HG02970 (cell line): ENCODE measurements at regions not wholly inside any gene's neighbourhood (a gene's known extent, or its start where the extent isn't known, plus 50 kb on each side); places are given as distances from the start of the nearest gene placed in this dataset.

Experiments
- ATAC-seq: cut with Tn5 transposase; IDR thresholded peaks from one replicate; pipeline ENCODE4 v1.9.1; 2021; ENCODE audit warnings: mild to moderate bottlenecking, moderate library complexity, moderate number of reproducible peaks; ENCODE audit not compliant: unreplicated experiment, low FRiP score

- no peak for ATAC-seq
Observed at GRCh38 chr7:13322126-13322525, 634.7 kb downstream of the ARL4A start.

- ATAC-seq, result no peak
Observed at GRCh38 chr7:13327669-13328068, 640.2 kb downstream of the ARL4A start.

GRCh38 chr7:13333371-13333770, 645.9 kb downstream of the ARL4A start:
- no peak for ATAC-seq

GRCh38 chr7:13336227-13336626, 648.8 kb downstream of the ARL4A start:
- no peak for ATAC-seq

GRCh38 chr7:13352677-13353076, 636.8 kb downstream of the ETV1 start:
- no peak for ATAC-seq

GRCh38 chr7:13359656-13360055, 629.8 kb downstream of the ETV1 start:
- no peak for ATAC-seq

- no peak for ATAC-seq
Observed at GRCh38 chr7:13386741-13387140, 602.7 kb downstream of the ETV1 start.

GRCh38 chr7:13407911-13408310, 581.6 kb downstream of the ETV1 start:
- ATAC-seq, result no peak

GRCh38 chr7:13411151-13411550, 578.3 kb downstream of the ETV1 start:
- no peak for ATAC-seq

- no peak for ATAC-seq
Observed at GRCh38 chr7:13411636-13412035, 577.8 kb downstream of the ETV1 start.

- no peak for ATAC-seq
Observed at GRCh38 chr7:13414181-13414580, 575.3 kb downstream of the ETV1 start.

- no peak for ATAC-seq
Observed at GRCh38 chr7:13414661-13415107, 574.8 kb downstream of the ETV1 start.

- ATAC-seq, result no peak
Observed at GRCh38 chr7:13416071-13416470, 573.4 kb downstream of the ETV1 start.

GRCh38 chr7:13416544-13416943, 572.9 kb downstream of the ETV1 start:
- no peak for ATAC-seq

GRCh38 chr7:13420726-13421125, 568.7 kb downstream of the ETV1 start:
- ATAC-seq, result no peak

GRCh38 chr7:13421776-13422175, 567.7 kb downstream of the ETV1 start:
- no peak for ATAC-seq

- no peak for ATAC-seq
Observed at GRCh38 chr7:13433946-13434345, 555.5 kb downstream of the ETV1 start.

- ATAC-seq, result no peak
Observed at GRCh38 chr7:13442226-13442625, 547.2 kb downstream of the ETV1 start.

GRCh38 chr7:13447637-13448036, 541.8 kb downstream of the ETV1 start:
- ATAC-seq, result no peak

GRCh38 chr7:13448243-13448642, 541.2 kb downstream of the ETV1 start:
- ATAC-seq, result no peak

GRCh38 chr7:13449460-13449859, 540.0 kb downstream of the ETV1 start:
- no peak for ATAC-seq

- ATAC-seq, result no peak
Observed at GRCh38 chr7:13454916-13455592, 534.4 kb downstream of the ETV1 start.

GRCh38 chr7:13457790-13458189, 531.7 kb downstream of the ETV1 start:
- no peak for ATAC-seq
